Activated T-cell treated with anti-CD3 and anti-CD28 coated beads, Interleukin-2, amount 50 U/mL, for 1 hour (primary cell): ENCODE measurements at regions not wholly inside any gene's neighbourhood (a gene's known extent, or its start where the extent isn't known, plus 50 kb on each side); places are given as distances from the start of the nearest gene placed in this dataset.

Experiments used
- DNase-seq: peaks from one replicate; pipeline ENCODE4 v3.0.0-alpha.2; 2020

- no peak for DNase-seq
These were observed 61.6 kb upstream of the ATP8B1 start for GRCh38 chr18:57864615-57865121.

- DNase-seq, result no peak
These were observed 60.6 kb upstream of the ATP8B1 start for GRCh38 chr18:57863706-57864105.

GRCh38 chr18:57859314-57859713, 56.2 kb upstream of the ATP8B1 start:
- no peak for DNase-seq

GRCh38 chr18:57856557-57857280, 53.6 kb upstream of the ATP8B1 start:
- no peak for DNase-seq

DNA sequence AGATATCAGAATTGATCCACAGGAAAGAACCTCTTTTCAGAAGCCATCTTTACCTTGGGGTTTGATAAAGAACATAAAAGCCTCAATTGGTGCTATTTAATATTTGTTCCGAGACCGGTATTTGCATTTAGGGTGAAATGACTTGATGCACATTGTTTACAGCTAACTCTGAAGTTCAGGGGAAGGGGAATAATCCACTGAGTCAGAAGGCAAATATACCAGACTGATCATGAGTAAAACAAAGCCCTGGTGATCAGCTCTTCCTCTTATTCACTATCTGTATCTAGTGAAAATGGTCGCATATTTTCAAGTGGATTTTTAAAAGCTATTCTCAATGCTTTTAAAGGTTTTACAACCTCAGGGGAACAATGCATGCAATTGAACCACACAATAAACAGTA, 53.0 kb upstream of the ATP8B1 start:
- DNase-seq, result no peak

DNA sequence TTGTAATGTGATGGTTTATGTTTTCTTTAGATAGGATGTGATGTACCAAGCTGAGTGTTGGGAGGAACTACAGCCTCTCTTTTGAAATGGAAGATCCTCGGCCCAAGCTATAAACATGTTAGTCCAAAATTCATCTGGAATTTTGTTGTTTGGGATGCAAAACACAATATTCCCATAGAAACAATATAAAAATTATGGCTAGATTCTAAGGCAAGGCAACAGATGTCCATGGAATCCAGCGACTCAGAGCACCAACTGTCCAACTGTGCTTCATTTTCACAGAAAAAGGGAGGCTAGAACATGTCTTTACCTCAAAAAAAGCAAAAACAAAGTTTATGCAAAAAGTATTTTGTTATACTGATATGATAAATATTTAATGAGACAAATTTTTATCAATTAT, 52.4 kb upstream of the ATP8B1 start:
- no peak for DNase-seq

DNA sequence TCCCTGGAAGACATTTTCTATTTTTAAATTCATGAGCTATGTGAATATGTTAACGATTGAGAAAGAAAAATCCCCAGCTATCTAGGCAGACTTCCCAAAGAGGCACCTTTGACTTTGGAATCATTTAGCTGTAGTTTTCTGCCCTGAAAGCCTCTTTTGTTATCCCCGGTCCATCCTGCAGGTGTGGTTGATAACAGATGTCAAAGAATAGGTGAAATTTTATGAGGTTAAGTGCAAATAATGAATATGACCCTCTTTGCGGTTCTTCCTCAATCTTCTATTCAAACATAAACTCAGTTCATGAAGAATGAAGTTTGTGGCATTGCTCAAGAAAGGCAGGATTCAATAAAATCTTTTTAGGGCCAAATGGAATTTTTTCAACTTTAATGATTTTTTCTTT, 51.6 kb upstream of the ATP8B1 start:
- DNase-seq, result no peak

DNA sequence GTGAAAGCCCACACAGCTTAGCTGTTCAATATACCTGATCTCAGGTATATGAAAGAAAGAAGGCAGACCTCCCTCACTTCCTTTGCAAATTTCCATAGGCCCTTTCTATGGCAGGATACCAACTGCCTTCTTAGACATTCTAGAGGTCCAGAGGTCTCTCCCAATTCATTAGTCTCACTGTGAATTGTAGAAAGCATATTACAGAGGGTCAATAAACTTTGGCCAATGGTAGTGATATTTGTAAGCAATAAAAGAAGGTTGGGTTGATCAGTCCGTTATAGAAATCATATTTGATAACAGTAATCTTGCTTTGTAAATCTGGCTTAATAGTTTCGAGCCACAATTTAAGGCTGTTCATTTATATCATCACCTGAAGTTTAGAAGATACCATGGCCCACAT, 50.7 kb upstream of the ATP8B1 start:
- DNase-seq, result no peak

DNA sequence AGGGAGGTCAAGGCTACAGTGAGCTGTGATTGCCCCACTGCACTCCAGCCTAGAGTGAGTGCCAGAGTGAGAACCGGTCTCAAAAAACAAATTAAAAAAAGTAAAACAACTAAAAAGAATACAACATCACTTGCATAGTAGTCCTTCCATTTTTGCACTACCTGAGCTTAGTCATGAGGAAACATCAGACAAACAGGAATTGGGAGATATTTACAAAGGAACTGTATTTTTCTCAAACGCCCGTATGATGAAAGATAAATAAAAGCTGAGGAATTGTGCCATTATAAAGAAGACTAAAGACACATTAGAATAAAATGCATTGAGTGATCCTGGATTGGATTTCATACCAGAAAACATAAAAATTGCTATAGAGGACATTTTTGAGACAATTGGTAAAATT, 50.0 kb upstream of the ATP8B1 start:
- no peak for DNase-seq
